ENCODE measurements at regions not wholly inside any gene's neighbourhood (a gene's known extent, or its start where the extent isn't known, plus 50 kb on each side); places are given as distances from the start of the nearest gene placed in this dataset.
A peak's percentile ranks its signal among the peaks of the same experiment; 100 is the strongest.

DNA sequence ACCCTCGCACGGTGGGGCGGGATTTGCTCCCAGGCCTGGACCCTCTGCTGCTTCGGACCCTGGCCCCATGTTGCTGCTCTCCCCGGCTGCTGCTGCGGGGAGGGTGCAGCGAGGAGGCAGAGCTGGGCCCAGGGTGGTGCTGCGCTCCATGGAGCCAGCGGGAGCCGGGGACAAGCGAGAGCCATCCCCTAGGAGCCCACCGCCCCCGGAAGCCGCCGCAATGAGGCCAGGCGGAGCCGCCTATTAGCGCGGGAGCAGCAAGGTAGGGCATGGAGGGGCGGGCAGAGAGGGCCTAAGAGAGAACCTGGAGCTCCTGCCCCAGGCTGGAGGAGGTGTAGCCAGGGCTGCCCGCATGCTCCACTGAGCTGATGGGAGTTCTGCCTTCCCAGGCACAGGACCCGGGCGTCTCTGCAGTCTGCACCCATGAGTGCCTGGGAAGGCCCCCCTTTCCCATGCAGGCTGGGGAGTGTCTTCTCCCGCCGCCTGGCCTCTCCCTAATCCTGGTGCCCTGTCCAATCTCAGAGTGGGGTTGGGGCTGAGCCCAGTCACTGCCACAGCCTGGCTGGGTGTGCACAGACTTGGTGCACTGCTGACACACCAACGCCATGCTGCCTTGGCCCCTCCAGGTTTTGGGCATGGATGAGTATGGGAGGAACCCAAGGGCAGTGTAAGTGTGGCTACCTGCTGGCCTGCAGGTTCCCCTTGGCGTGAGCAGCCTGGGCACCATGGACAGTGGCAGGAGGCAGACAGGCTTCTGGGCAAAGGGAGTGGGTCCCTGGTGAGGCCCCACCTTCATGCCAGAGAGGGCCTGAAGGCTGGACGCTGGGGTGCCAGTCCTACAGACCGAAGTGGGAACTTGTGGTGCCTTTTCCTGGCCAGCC lies 360.6 kb upstream of the MAP3K7 start:
- Histone ChIP-seq H3K4me1 (no peaks in the 10 kb centered on the region), H3K4me3 (no peak overlapping the region), H3K27me3 (no peaks in the 10 kb centered on the region), H3K27ac (no peak overlapping the region), H3K9me3 (no peaks in the 10 kb centered on the region), H3K36me3 (no peaks in the 10 kb centered on the region)
- DNase-seq (ENCODE audit: extremely low spot score in 2 of 2): no peak
- intact Hi-C loops (cut with DNase I): no loop called here
- no peak for TF ChIP-seq POLR2AphosphoS5 (IDR thresholded peaks at IDR 0.05; ENCODE audit: insufficient read depth in 1 of 2, low read depth in 1 of 2)
- TF ChIP-seq, protein P1, sequence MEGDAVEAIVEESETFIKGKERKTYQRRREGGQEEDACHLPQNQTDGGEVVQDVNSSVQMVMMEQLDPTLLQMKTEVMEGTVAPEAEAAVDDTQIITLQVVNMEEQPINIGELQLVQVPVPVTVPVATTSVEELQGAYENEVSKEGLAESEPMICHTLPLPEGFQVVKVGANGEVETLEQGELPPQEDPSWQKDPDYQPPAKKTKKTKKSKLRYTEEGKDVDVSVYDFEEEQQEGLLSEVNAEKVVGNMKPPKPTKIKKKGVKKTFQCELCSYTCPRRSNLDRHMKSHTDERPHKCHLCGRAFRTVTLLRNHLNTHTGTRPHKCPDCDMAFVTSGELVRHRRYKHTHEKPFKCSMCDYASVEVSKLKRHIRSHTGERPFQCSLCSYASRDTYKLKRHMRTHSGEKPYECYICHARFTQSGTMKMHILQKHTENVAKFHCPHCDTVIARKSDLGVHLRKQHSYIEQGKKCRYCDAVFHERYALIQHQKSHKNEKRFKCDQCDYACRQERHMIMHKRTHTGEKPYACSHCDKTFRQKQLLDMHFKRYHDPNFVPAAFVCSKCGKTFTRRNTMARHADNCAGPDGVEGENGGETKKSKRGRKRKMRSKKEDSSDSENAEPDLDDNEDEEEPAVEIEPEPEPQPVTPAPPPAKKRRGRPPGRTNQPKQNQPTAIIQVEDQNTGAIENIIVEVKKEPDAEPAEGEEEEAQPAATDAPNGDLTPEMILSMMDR (IDR thresholded peaks at IDR 0.05): no peak

DNA sequence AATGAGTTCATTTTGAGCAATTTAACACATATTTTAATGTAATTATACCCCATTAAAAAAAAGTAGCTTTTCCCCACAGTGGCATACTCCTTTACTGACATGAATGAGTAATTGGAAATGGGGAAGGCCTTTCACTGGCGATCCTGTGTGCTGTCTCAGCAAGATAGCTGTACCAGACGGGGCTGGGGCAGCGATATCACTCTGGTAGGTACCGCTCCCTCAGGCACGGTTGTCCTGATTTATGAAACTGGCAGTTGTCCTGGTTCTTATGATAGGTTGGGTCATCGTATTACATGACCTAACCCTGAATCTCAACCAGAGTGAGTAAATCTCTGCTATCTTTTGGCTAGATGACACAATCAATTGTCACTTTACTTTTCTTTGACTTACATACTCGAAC lies 355.0 kb upstream of the MAP3K7 start:
- no peaks in the 10 kb centered on the region for H3K36me3 ChIP-seq
- no peak for TF ChIP-seq POLR2A (IDR thresholded peaks at IDR 0.05)
- TF ChIP-seq POLR2AphosphoS5 (IDR thresholded peaks at IDR 0.05; ENCODE audit: insufficient read depth in 1 of 2, low read depth in 1 of 2): no peak
- TF ChIP-seq, protein P1 (IDR thresholded peaks at IDR 0.05): no peak
- H3K9me3 ChIP-seq: no peaks in the 10 kb centered on the region
- intact Hi-C loops (cut with DNase I): no loop called here
- H3K27ac ChIP-seq: no peak overlapping the region
- no peak for DNase-seq (ENCODE audit: extremely low spot score in 2 of 2)
- H3K4me1 ChIP-seq: no peaks in the 10 kb centered on the region
- no peaks in the 10 kb centered on the region for H3K27me3 ChIP-seq
- no peak overlapping the region for H3K4me3 ChIP-seq

DNA sequence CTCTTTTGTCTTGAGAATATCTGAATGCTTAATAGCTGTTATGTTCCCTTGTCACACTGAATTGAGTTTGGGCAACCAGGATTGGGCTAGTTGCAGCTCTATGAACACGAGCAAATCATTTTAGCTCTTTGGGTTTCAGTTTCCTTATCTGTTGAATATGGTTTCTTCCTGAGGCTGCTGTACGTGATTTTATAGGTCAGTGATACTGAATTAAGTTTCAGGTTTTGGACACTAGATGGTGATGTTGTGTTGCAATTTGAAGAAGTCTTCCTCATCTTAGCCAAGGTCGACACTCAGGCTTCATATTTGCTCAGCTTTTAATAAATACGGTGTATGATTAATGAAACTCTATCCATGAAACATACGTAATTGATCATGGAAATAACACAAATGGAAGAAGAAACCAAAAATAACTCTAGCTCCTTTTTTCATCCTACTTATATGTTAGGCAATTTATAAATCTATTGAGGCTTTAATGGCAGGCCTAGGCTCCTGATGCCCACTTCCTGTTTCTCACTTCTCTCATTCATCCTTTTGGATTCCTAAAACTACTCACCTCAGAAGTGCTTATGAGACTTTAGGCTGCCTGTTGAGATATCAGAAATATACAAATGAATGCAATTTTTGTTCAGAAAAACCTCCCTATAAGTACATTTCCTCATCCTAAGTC lies 354.1 kb upstream of the MAP3K7 start:
- intact Hi-C loops (cut with DNase I): no loop called here
- H3K4me1 ChIP-seq: no peaks in the 10 kb centered on the region
- H3K27ac ChIP-seq: no peak overlapping the region
- DNase-seq (ENCODE audit: extremely low spot score in 2 of 2): no peak
- H3K36me3 ChIP-seq: no peaks in the 10 kb centered on the region
- TF ChIP-seq, protein P1 (IDR thresholded peaks at IDR 0.05): peak in 2 of 3 experiments; percentile 11 to 32
- no peak for TF ChIP-seq POLR2A (IDR thresholded peaks at IDR 0.05)
- H3K27me3 ChIP-seq: no peaks in the 10 kb centered on the region
- H3K4me3 ChIP-seq: no peak overlapping the region
- H3K9me3 ChIP-seq: no peaks in the 10 kb centered on the region

DNA sequence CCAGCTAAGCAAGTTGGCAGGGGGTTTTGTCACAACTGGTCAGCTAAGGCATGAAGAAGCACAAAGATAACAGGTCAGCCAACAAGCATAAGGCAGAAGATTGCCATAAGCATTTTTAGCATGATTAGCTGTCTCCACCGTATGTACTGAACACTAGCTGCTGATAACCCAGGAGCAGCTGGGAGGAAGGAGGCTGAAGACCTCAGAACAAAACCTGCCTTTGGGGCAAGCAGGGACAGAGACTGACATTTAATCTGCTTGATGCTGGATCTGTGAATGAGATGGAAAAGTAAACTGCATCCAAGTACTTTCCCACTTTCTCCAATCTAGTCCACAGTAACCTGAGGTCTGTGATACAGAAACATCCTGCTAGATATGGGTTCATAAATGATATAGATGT lies 353.0 kb upstream of the MAP3K7 start:
- H3K36me3 ChIP-seq: no peaks in the 10 kb centered on the region
- no peak overlapping the region for H3K4me3 ChIP-seq
- H3K9me3 ChIP-seq: no peaks in the 10 kb centered on the region
- H3K27me3 ChIP-seq: no peaks in the 10 kb centered on the region
- no peak for DNase-seq (ENCODE audit: extremely low spot score in 2 of 2)
- TF ChIP-seq POLR2A (IDR thresholded peaks at IDR 0.05) (no peak), POLR2AphosphoS5 (IDR thresholded peaks at IDR 0.05; ENCODE audit: insufficient read depth in 1 of 2, low read depth in 1 of 2) (no peak)
- TF ChIP-seq, protein P1 (IDR thresholded peaks at IDR 0.05): no peak
- H3K4me1 ChIP-seq: no peaks in the 10 kb centered on the region
- H3K27ac ChIP-seq: no peak overlapping the region
- intact Hi-C loops (cut with DNase I): no loop called here

DNA sequence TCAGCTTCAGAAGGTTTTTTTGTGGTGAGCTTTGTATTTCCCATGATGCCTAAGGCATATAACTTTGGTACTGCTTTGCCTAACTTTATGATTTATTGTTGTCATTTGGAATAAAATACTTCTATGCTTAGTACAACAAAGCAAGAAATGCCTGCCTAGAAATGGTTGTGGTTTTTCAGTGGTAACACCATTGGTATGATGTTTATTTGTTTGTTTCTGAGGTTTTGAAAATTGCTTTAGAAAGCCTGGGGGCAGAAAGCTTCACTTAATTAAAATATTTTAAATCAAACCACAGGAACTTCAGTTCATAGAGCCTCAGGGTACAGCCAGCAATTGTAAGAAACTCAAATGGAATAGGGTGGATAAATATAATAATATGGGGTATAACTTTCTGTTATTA lies 351.2 kb upstream of the MAP3K7 start:
- no peak for DNase-seq (ENCODE audit: extremely low spot score in 2 of 2)
- Histone ChIP-seq H3K4me3 (no peak overlapping the region), H3K36me3 (no peaks in the 10 kb centered on the region), H3K4me1 (no peaks in the 10 kb centered on the region), H3K27me3 (no peaks in the 10 kb centered on the region), H3K27ac (no peak overlapping the region), H3K9me3 (no peaks in the 10 kb centered on the region)
- TF ChIP-seq POLR2A (IDR thresholded peaks at IDR 0.05): no peak
- TF ChIP-seq POLR2AphosphoS5 (IDR thresholded peaks at IDR 0.05; ENCODE audit: insufficient read depth in 1 of 2, low read depth in 1 of 2): no peak
- TF ChIP-seq, protein P1 (IDR thresholded peaks at IDR 0.05): no peak
- intact Hi-C loops (cut with DNase I): no loop called here
